ENCODE measurements at regions not wholly inside any gene's neighbourhood (a gene's known extent, or its start where the extent isn't known, plus 50 kb on each side); places are given as distances from the start of the nearest gene placed in this dataset.

DNA sequence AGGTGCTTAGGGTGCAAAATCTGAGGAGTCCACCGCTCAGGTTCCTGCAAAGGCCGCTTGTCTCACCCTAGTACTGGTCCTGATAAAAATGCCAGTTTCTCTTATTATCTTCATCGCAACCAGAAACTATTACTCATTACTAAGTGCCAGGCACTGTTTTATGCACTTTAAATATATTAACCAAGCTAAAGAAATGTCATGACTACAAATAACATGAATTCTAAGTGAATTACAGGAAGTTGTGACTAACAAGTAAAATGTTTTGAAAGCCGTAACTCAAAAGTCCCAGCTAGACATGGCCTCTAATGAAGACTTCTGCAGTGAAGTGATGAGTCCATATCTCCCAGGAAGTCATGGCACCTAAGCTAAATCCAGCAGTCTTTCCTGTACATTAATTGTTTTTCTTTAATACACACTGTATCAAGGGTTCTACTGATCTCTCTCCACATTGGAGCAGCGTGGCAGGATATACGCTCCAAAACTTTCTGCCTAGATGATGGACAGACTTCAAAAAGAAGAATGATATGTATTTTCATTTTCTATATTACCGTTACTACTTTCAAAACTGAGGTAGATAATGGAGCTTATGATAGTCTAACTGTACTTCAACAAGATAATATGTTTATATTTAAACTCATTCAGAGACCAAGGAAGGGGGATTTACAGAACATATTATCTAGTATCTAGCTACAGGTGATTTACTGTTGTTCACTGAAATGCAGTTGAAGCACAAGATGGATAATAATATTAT lies 117.3 kb upstream of the ARID2 start:
- Mint-ChIP-seq H3K4me3 (no peak overlapping the region), H3K4me1 (peaks cover 13% of the 10 kb centered on the region), H3K27ac (no peak overlapping the region), H3K36me3 (ENCODE audit: low read depth) (no peaks in the 10 kb centered on the region), H3K27me3 (ENCODE audit: low read depth) (no peaks in the 10 kb centered on the region), H3K9me3 (no peaks in the 10 kb centered on the region)
- TF ChIP-seq CTCF (IDR thresholded peaks at IDR 0.05; ENCODE audit: unreplicated experiment in 3 of 3): no peak

GRCh38 chr12:45613296-45613695 lies 116.2 kb upstream of the ARID2 start:
- Mint-ChIP-seq H3K27me3 (ENCODE audit: low read depth) (no peaks in the 10 kb centered on the region), H3K27ac (no peak overlapping the region), H3K4me3 (no peak overlapping the region), H3K9me3 (no peaks in the 10 kb centered on the region), H3K36me3 (ENCODE audit: low read depth) (no peaks in the 10 kb centered on the region), H3K4me1 (peaks cover 13% of the 10 kb centered on the region)
- TF ChIP-seq CTCF (IDR thresholded peaks at IDR 0.05; ENCODE audit: unreplicated experiment in 3 of 3): no peak

DNA sequence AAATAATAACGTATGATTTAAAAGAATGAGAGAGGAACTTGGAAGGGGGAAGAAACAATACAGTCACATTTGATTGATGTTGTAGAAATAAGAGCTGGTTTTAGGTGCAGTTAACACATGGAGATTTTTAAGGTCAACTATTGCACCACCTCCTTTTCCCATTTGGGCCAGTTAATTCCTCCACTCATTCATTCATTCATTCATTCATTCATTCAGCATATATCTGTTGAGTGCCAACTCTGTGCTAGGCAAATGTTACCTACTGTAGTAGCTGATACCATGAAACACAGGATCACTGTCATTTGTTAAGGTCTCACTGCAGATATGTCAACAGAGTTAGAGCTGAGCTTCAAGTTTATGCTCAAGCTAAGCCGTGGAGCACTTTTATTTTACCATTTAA lies 115.7 kb upstream of the ARID2 start:
- Mint-ChIP-seq H3K27me3 (ENCODE audit: low read depth) (no peaks in the 10 kb centered on the region), H3K4me1 (peaks cover 13% of the 10 kb centered on the region), H3K27ac (no peak overlapping the region), H3K36me3 (ENCODE audit: low read depth) (no peaks in the 10 kb centered on the region), H3K4me3 (no peak overlapping the region), H3K9me3 (no peaks in the 10 kb centered on the region)
- no peak for TF ChIP-seq CTCF (IDR thresholded peaks at IDR 0.05; ENCODE audit: unreplicated experiment in 3 of 3)

DNA sequence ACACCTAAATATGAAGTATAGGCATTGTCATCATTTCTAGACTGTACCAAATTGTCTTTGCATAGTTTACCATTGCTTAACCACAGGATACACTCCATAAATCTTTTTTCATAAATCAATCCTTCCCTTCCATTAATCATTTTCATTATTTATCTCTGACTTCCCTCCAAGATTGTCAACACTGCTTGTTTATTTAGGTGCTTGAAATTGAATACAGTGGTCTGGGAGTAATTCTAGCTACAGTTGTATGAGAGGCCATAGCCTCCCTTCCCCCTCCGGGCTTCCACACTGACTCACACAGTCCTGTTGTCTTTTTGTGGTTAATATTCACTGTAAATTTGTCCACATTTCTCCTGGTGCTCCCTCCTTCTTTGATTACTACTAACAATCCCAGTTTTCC lies 114.2 kb upstream of the ARID2 start:
- no peak for TF ChIP-seq CTCF (IDR thresholded peaks at IDR 0.05; ENCODE audit: unreplicated experiment in 3 of 3)
- no peaks in the 10 kb centered on the region for H3K36me3 Mint-ChIP-seq (ENCODE audit: low read depth)
- H3K27ac Mint-ChIP-seq: peak overlapping the region in 2 of 3 experiments; percentile 2 to 35
- no peak overlapping the region for H3K4me3 Mint-ChIP-seq
- no peaks in the 10 kb centered on the region for H3K9me3 Mint-ChIP-seq
- no peaks in the 10 kb centered on the region for H3K27me3 Mint-ChIP-seq (ENCODE audit: low read depth)
- H3K4me1 Mint-ChIP-seq: peaks cover 13% of the 10 kb centered on the region

DNA sequence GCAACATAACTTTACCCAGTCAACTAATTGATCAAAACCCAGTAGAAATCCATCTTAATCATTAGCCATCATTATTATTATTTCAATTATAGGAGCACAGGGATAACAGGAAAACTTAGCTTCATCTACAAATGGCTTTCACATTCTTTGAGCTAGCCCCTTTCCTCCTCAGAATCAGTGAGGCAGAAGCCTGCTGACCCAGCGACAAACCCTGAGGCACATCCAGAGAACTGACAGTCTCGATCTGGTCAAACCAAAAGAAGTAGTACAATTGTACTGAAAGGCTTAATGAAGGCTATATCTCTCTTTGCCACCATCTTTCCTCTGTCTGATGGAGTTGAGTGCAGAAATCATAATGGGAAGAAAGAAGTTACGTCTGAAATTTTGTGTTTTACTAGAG lies 109.8 kb upstream of the ARID2 start:
- Mint-ChIP-seq H3K27me3 (ENCODE audit: low read depth) (no peaks in the 10 kb centered on the region), H3K4me3 (no peak overlapping the region), H3K27ac (no peak overlapping the region), H3K9me3 (peaks cover 4% of the 10 kb centered on the region), H3K36me3 (ENCODE audit: low read depth) (no peaks in the 10 kb centered on the region), H3K4me1 (peaks cover 13% of the 10 kb centered on the region)
- no peak for TF ChIP-seq CTCF (IDR thresholded peaks at IDR 0.05; ENCODE audit: unreplicated experiment in 3 of 3)

DNA sequence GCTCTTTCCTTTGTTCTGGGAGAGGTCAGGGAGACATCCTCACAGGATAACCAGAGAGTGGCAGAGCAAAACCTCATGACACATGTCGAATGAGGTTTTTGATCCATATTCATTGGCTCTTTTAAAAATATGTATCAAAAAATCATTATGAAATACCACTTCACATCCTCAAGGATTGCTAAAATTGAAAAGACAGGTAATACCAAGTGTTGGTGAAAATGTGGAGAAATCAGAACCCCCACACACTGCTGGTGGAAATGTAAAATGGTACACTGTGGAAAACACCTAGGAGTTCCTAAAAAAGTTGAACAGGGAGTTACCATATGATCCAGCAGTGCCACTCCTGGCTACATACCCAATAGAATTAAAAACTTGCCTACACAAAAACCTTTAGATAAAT lies 107.8 kb upstream of the ARID2 start:
- H3K27me3 Mint-ChIP-seq (ENCODE audit: low read depth): no peaks in the 10 kb centered on the region
- H3K27ac Mint-ChIP-seq: no peak overlapping the region
- H3K9me3 Mint-ChIP-seq: peaks cover 4% of the 10 kb centered on the region
- H3K36me3 Mint-ChIP-seq (ENCODE audit: low read depth): no peaks in the 10 kb centered on the region
- TF ChIP-seq CTCF (IDR thresholded peaks at IDR 0.05; ENCODE audit: unreplicated experiment in 3 of 3): no peak
- no peak overlapping the region for H3K4me3 Mint-ChIP-seq
- H3K4me1 Mint-ChIP-seq: no peaks in the 10 kb centered on the region

Data from nephron (organoid).